OCI-LY1 (cell line): ENCODE measurements at regions not wholly inside any gene's neighbourhood (a gene's known extent, or its start where the extent isn't known, plus 50 kb on each side); places are given as distances from the start of the nearest gene placed in this dataset.

Source experiments
- H2AFZ ChIP-seq: fragments of 200-600 bp; sonication (generic), shearing (Covaris generic); 2 replicates; pipeline ENCODE4 v1.6.0; 2014; ENCODE audit warnings: antibody characterized with exemption, mild to moderate bottlenecking, low read length
- H3F3A ChIP-seq: fragments of 200-600 bp; sonication (generic), shearing (Covaris generic); 2 replicates; pipeline ENCODE4 v1.6.0; 2014; ENCODE audit warnings: mild to moderate bottlenecking, antibody characterized with exemption, low read length, moderate library complexity; ENCODE audit not compliant: insufficient read depth
- H3K27ac ChIP-seq: fragments of 200-600 bp; sonication (generic); 2 replicates; pipeline ENCODE4 v1.5.1; 2014; ENCODE audit warnings: low read length, mixed run types, mild to moderate bottlenecking, low read depth; ENCODE audit not compliant: poor library complexity, severe bottlenecking
- H3K27me3 ChIP-seq: fragments of 200-600 bp; sonication (generic); 2 replicates; pipeline ENCODE4 v1.6.0; 2014; ENCODE audit warnings: antibody characterized with exemption, mild to moderate bottlenecking, low read length, moderate library complexity; ENCODE audit not compliant: insufficient read depth
- H3K36me3 ChIP-seq: fragments of 200-600 bp; sonication (generic); 2 replicates; pipeline ENCODE4 v1.6.1; 2014; ENCODE audit warnings: mild to moderate bottlenecking, antibody characterized with exemption, low read length, moderate library complexity, mixed read lengths; ENCODE audit not compliant: insufficient read depth
- H3K4me1 ChIP-seq: fragments of 200-600 bp; sonication (generic); 2 replicates; pipeline ENCODE4 v1.5.1; 2014; ENCODE audit warnings: mild to moderate bottlenecking, low read length, moderate library complexity; ENCODE audit not compliant: insufficient read depth, severe bottlenecking
- H3K4me2 ChIP-seq: fragments of 200-600 bp; sonication (generic), shearing (Covaris generic); 2 replicates; pipeline ENCODE4 v1.6.1; 2014; ENCODE audit warnings: low read length
- H3K4me3 ChIP-seq: fragments of 200-600 bp; sonication (generic); 2 replicates; pipeline ENCODE4 v1.5.1; 2014; ENCODE audit warnings: low read length, low read depth, mild to moderate bottlenecking, mixed read lengths; ENCODE audit not compliant: poor library complexity, severe bottlenecking
- H3K79me2 ChIP-seq: fragments of 200-600 bp; shearing (Covaris generic); 2 replicates; pipeline ENCODE4 v1.6.1; 2016; ENCODE audit warnings: mixed run types, low read length, mixed read lengths; ENCODE audit not compliant: insufficient read depth
- H3K9ac ChIP-seq: fragments of 200-600 bp; sonication (generic), shearing (Covaris generic); 2 replicates; pipeline ENCODE4 v1.6.1; 2014; ENCODE audit warnings: mild to moderate bottlenecking, low read length, mixed read lengths
- H3K9me2 ChIP-seq: fragments of 200-600 bp; sonication (generic), shearing (Covaris generic); 2 replicates; pipeline ENCODE4 v1.6.1; 2014; ENCODE audit warnings: low read depth, mild to moderate bottlenecking, low read length, mixed read lengths
- H3K9me3 ChIP-seq: fragments of 200-600 bp; shearing (Covaris generic); 2 replicates; pipeline ENCODE4 v1.6.1; 2014; ENCODE audit warnings: low read length, mixed read lengths
- H4K20me1 ChIP-seq: fragments of 200-600 bp; sonication (generic), shearing (Covaris generic); 2 replicates; pipeline ENCODE4 v1.6.0; 2016; ENCODE audit warnings: mild to moderate bottlenecking, low read length; ENCODE audit not compliant: insufficient read depth
- EZH2 ChIP-seq: fragments of 200-600 bp; sonication (generic), shearing (Covaris generic); IDR thresholded peaks from 2 replicates; pipeline ENCODE4 v1.8.0; 2017; ENCODE audit warnings: borderline replicate concordance, mixed run types, mild to moderate bottlenecking, antibody characterized with exemption, low read length, moderate library complexity, mixed read lengths
- TF ChIP-seq, protein P1 (sequence below): fragments of 200-600 bp; sonication (generic), shearing (Covaris generic); IDR thresholded peaks from 2 replicates; pipeline ENCODE4 v1.5.1; 2017; ENCODE audit warnings: mild to moderate bottlenecking, antibody characterized with exemption, low read length, moderate library complexity, mixed read lengths

GRCh38 chr2:7945026-7945425, 736.8 kb upstream of the ID2 start:
- H3K4me2 ChIP-seq: no peak overlapping the region
- no peak overlapping the region for H3K27ac ChIP-seq
- no peak overlapping the region for H3K9ac ChIP-seq
- no peaks in the 10 kb centered on the region for H3K27me3 ChIP-seq
- H3F3A ChIP-seq: no peaks in the 10 kb centered on the region
- H4K20me1 ChIP-seq: no peaks in the 10 kb centered on the region
- H3K9me3 ChIP-seq: no peaks in the 10 kb centered on the region
- H3K9me2 ChIP-seq: no peaks in the 10 kb centered on the region
- no peaks in the 10 kb centered on the region for H3K4me1 ChIP-seq
- no peaks in the 10 kb centered on the region for H3K79me2 ChIP-seq
- H3K36me3 ChIP-seq: no peaks in the 10 kb centered on the region
- no peak overlapping the region for H3K4me3 ChIP-seq
- TF ChIP-seq, protein P1, sequence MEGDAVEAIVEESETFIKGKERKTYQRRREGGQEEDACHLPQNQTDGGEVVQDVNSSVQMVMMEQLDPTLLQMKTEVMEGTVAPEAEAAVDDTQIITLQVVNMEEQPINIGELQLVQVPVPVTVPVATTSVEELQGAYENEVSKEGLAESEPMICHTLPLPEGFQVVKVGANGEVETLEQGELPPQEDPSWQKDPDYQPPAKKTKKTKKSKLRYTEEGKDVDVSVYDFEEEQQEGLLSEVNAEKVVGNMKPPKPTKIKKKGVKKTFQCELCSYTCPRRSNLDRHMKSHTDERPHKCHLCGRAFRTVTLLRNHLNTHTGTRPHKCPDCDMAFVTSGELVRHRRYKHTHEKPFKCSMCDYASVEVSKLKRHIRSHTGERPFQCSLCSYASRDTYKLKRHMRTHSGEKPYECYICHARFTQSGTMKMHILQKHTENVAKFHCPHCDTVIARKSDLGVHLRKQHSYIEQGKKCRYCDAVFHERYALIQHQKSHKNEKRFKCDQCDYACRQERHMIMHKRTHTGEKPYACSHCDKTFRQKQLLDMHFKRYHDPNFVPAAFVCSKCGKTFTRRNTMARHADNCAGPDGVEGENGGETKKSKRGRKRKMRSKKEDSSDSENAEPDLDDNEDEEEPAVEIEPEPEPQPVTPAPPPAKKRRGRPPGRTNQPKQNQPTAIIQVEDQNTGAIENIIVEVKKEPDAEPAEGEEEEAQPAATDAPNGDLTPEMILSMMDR: no peak
- TF ChIP-seq EZH2: no peak
- H2AFZ ChIP-seq: no peak overlapping the region

GRCh38 chr2:7950035-7950612, 731.7 kb upstream of the ID2 start:
- no peak overlapping the region for H3K4me2 ChIP-seq
- H3K4me3 ChIP-seq: no peak overlapping the region
- H3K9me3 ChIP-seq: no peaks in the 10 kb centered on the region
- H3K9ac ChIP-seq: no peak overlapping the region
- TF ChIP-seq, protein P1: no peak
- no peak for TF ChIP-seq EZH2
- no peaks in the 10 kb centered on the region for H3F3A ChIP-seq
- H3K79me2 ChIP-seq: no peaks in the 10 kb centered on the region
- no peak overlapping the region for H2AFZ ChIP-seq
- H3K27me3 ChIP-seq: no peaks in the 10 kb centered on the region; the same call in 1 of the 2 replicates
- no peaks in the 10 kb centered on the region for H3K4me1 ChIP-seq
- H4K20me1 ChIP-seq: no peaks in the 10 kb centered on the region
- H3K27ac ChIP-seq: no peak overlapping the region
- no peaks in the 10 kb centered on the region for H3K9me2 ChIP-seq
- no peaks in the 10 kb centered on the region for H3K36me3 ChIP-seq

DNA sequence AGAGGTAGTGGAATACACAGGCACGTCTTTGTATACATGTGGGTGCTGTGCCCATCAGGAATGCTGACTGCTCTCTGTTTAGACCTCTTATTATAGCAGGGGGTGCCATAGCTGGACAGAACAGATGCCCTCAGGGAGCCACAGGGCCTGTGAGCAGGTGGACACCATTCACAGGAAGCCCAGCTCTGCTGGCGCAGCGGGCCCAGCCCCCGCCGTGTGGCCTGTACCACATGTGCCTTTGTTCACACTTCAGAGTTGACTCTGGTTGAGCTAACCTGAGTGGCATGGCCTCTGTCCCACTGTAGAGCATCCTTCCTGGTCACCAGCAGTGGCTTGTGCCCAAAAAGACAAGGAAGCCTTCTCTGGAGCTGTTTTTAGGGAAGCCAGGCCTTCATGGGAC, 730.9 kb upstream of the ID2 start:
- no peaks in the 10 kb centered on the region for H3K36me3 ChIP-seq
- no peak overlapping the region for H3K4me2 ChIP-seq
- H3K9me2 ChIP-seq: no peaks in the 10 kb centered on the region
- no peaks in the 10 kb centered on the region for H3K79me2 ChIP-seq
- H3K9ac ChIP-seq: no peak overlapping the region
- no peak overlapping the region for H3K4me3 ChIP-seq
- no peaks in the 10 kb centered on the region for H3F3A ChIP-seq
- no peak for TF ChIP-seq EZH2
- TF ChIP-seq, protein P1: no peak
- no peaks in the 10 kb centered on the region; the same call in 1 of the 2 replicates for H3K27me3 ChIP-seq
- no peaks in the 10 kb centered on the region for H4K20me1 ChIP-seq
- no peaks in the 10 kb centered on the region for H3K9me3 ChIP-seq
- no peaks in the 10 kb centered on the region for H3K4me1 ChIP-seq
- H3K27ac ChIP-seq: no peak overlapping the region
- no peak overlapping the region for H2AFZ ChIP-seq
